ENCODE measurements at regions not wholly inside any gene's neighbourhood (a gene's known extent, or its start where the extent isn't known, plus 50 kb on each side); places are given as distances from the start of the nearest gene placed in this dataset.

DNA sequence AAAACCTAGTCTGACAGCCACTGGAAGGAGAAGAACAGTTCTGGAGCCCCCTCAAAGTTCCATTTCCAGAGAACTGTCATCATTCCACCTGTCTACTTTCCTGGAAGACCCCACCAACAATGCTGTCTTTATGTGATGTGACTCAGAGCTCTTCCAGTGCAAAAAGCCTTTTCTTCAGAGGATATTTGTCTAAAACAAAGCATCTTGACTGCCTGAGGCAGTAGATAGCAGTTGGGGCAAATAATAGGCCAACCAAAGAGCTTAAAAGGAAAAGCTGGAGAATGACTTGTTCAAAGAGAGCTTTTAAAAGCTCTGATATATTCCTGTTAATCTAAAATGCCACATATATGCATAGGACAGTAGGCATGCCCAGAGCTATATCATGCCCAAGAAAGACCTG, 62.6 kb downstream of the MIS18A start:
- TF ChIP-seq, protein P1, sequence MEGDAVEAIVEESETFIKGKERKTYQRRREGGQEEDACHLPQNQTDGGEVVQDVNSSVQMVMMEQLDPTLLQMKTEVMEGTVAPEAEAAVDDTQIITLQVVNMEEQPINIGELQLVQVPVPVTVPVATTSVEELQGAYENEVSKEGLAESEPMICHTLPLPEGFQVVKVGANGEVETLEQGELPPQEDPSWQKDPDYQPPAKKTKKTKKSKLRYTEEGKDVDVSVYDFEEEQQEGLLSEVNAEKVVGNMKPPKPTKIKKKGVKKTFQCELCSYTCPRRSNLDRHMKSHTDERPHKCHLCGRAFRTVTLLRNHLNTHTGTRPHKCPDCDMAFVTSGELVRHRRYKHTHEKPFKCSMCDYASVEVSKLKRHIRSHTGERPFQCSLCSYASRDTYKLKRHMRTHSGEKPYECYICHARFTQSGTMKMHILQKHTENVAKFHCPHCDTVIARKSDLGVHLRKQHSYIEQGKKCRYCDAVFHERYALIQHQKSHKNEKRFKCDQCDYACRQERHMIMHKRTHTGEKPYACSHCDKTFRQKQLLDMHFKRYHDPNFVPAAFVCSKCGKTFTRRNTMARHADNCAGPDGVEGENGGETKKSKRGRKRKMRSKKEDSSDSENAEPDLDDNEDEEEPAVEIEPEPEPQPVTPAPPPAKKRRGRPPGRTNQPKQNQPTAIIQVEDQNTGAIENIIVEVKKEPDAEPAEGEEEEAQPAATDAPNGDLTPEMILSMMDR (optimal IDR thresholded peaks at IDR 0.05 in 1 of 3, IDR thresholded peaks at IDR 0.05 in 1 of 3, conservative IDR thresholded peaks at IDR 0.05 in 1 of 3; ENCODE audit: extremely low read depth in 1 of 3, insufficient read depth in 2 of 3, low read length in 3 of 3) = no peak
- TF ChIP-seq EZH2 (IDR thresholded peaks at IDR 0.05; ENCODE audit: low read length) = no peak

Measured in keratinocyte (primary cell).